ENCODE measurements at regions not wholly inside any gene's neighbourhood (a gene's known extent, or its start where the extent isn't known, plus 50 kb on each side); places are given as distances from the start of the nearest gene placed in this dataset.

- TF ChIP-seq CTCF (IDR thresholded peaks at IDR 0.05; ENCODE audit: low read depth, low read length, poor library complexity, severe bottlenecking) (no peak), EZH2phosphoT487 (IDR thresholded peaks at IDR 0.05; ENCODE audit: borderline replicate concordance, low read length) (no peak)
Measured at GRCh38 chr13:61013796-61014195, 401.9 kb downstream of the PCDH20 start.

All from DOHH2 (cell line).